BJ (cell line): ENCODE measurements at regions not wholly inside any gene's neighbourhood (a gene's known extent, or its start where the extent isn't known, plus 50 kb on each side); places are given as distances from the start of the nearest gene placed in this dataset.
"Not testable (repeated sequence)": the region's sequence is repeated elsewhere in the genome, so short reads cannot be mapped to it uniquely, and the experiment has no call there.

Source experiments
- CTCF ChIA-PET: fragments of 350-600 bp; formaldehyde crosslinking; extraction: SDS; loops from one replicate; lab custom pipeline; 2021; ENCODE audit warnings: antibody characterized with exemption, inconsistent platforms; lab: Yijun Ruan, JAX
- POLR2A ChIA-PET: fragments of 300-600 bp; sonication (Branson Sonifier 250); formaldehyde crosslinking; extraction: SDS; loops from one replicate; lab custom pipeline; 2021; ENCODE audit warnings: antibody characterized with exemption; lab: Charles Lee
- DNase-seq: peaks from one replicate; pipeline ENCODE4 v3.0.0-alpha.2; 2011; ENCODE audit warnings: low read depth
- H3K27me3 ChIP-seq: 2 replicates; pipeline ENCODE4 v1.6.0; 2011; ENCODE audit warnings: low read length; ENCODE audit not compliant: control insufficient read depth, insufficient read depth
- H3K36me3 ChIP-seq: 2 replicates; pipeline ENCODE4 v1.5.1; 2011; ENCODE audit warnings: low read length; ENCODE audit not compliant: control insufficient read depth, insufficient read depth
- H3K4me3 ChIP-seq: 2 replicates; pipeline ENCODE4 v1.5.1; 2011; ENCODE audit warnings: low read depth, mild to moderate bottlenecking, control low read depth, low read length
- TF ChIP-seq, protein P1 (sequence below): IDR thresholded peaks from 2 replicates; pipeline ENCODE4 v1.5.1; 2011; ENCODE audit warnings: low read depth, mild to moderate bottlenecking, control low read depth, inconsistent platforms, low read length, moderate library complexity; ENCODE audit not compliant: insufficient read depth

DNA sequence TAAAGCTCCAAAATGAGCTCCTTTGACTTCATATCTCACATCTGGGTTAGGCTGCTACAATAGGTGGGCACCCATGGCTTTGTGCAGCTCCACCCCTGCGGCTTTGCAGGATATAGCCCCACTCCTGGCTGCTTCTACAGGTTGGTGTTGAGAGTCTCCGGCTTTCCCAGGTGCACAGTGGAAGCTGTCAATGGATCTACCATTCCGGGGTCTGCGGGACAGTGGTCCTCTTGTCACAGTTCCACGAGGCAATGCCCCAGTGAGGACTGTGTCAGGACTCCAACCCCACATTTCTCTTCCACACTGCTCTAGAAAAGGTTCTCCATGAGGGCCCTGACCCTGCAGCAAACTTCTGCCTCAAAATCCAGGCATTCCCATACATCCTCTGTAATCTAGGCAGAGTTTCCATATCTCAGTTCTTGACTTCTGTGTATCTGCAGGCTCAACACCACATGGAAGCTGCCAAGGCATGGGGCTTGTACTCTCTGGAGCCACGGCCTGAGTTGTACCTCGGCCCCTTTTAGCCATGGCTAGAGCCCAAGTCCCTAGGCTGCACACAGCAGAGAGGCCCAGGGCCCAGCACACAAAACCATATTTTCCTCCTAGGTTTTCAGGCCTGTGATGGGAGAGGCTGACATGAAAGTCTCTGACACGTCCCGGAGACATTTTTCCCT, 342.8 kb downstream of the FAM47B start:
- no peaks in the 10 kb centered on the region for H3K27me3 ChIP-seq
- no peaks in the 10 kb centered on the region for H3K36me3 ChIP-seq
- no peak overlapping the region for H3K4me3 ChIP-seq
- no peak for DNase-seq
- TF ChIP-seq, protein P1, sequence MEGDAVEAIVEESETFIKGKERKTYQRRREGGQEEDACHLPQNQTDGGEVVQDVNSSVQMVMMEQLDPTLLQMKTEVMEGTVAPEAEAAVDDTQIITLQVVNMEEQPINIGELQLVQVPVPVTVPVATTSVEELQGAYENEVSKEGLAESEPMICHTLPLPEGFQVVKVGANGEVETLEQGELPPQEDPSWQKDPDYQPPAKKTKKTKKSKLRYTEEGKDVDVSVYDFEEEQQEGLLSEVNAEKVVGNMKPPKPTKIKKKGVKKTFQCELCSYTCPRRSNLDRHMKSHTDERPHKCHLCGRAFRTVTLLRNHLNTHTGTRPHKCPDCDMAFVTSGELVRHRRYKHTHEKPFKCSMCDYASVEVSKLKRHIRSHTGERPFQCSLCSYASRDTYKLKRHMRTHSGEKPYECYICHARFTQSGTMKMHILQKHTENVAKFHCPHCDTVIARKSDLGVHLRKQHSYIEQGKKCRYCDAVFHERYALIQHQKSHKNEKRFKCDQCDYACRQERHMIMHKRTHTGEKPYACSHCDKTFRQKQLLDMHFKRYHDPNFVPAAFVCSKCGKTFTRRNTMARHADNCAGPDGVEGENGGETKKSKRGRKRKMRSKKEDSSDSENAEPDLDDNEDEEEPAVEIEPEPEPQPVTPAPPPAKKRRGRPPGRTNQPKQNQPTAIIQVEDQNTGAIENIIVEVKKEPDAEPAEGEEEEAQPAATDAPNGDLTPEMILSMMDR = no peak
- POLR2A ChIA-PET = no interaction called here
- CTCF ChIA-PET = no interaction called here

DNA sequence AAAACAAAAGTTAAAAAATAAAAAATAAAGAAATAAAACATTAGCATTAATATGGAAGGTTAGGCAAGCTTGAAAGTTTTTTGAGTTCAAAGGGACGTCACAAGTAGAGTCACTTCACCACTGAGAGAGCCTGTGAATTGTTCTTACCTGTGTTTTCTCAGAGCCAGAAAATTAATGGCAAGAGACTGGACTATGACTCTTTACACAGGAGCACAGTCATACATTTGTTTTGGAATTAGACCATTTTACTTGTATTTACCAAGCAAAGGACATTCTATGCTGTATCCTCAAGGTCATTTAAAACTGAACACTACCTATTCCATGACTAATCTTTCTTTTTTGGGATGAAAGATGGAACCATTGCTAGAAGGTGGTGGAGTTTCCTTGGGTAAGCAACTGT, 346.1 kb downstream of the FAM47B start:
- Histone ChIP-seq H3K4me3 (no peak overlapping the region), H3K27me3 (no peaks in the 10 kb centered on the region), H3K36me3 (no peaks in the 10 kb centered on the region)
- TF ChIP-seq, protein P1 = no peak
- DNase-seq = no peak
- ChIA-PET CTCF (interaction anchor here (0.5 kb wide), 1 partner anchor 969 kb away, joined by 3 read pairs; no protein-coding TSS in a partner anchor), POLR2A (no interaction called here)

DNA sequence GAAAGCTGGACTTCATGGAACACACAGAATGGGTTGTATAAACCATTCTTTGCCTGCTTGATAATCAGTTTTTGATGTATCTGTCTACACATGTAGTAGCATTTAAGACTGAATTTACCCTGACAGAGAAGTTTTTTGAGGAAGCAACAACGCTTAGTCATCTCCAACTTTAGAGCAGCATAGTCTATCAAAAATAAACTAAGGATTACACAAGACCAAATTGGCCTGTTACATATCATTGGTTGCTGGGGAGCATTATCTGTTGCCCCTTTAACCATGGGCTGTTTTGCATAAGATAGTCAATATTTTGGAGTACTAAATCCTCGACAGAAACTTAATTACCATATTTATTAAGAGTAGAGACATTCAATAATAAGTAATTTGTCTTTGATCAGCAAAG, 347.4 kb downstream of the FAM47B start:
- no peaks in the 10 kb centered on the region for H3K36me3 ChIP-seq
- ChIA-PET POLR2A (no interaction called here), CTCF (no interaction called here)
- no peak for DNase-seq
- no peaks in the 10 kb centered on the region for H3K27me3 ChIP-seq
- TF ChIP-seq, protein P1 = no peak
- no peak overlapping the region for H3K4me3 ChIP-seq

DNA sequence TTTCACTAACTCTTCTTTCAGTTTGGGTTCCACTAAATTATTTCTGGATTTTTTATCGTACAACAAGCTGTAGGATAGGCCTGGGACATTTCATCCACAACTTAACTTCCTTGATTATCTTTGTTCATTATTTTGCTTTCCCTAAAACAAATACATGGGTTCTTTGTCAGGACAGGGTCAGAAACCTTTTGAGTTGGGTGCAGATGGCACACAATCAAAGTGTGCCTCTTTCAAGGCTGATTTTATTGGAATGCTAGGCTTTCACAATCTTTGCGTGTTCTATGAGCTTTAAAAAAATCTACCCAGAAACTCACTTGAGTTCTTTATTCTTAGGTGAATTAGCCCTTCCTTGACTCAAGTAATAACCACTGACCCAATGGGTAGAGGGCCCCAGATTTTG, 348.4 kb downstream of the FAM47B start:
- TF ChIP-seq, protein P1 = no peak
- CTCF ChIA-PET = no interaction called here
- no peaks in the 10 kb centered on the region for H3K36me3 ChIP-seq
- no peak for DNase-seq
- no peak overlapping the region for H3K4me3 ChIP-seq
- POLR2A ChIA-PET = no interaction called here
- H3K27me3 ChIP-seq = no peaks in the 10 kb centered on the region

DNA sequence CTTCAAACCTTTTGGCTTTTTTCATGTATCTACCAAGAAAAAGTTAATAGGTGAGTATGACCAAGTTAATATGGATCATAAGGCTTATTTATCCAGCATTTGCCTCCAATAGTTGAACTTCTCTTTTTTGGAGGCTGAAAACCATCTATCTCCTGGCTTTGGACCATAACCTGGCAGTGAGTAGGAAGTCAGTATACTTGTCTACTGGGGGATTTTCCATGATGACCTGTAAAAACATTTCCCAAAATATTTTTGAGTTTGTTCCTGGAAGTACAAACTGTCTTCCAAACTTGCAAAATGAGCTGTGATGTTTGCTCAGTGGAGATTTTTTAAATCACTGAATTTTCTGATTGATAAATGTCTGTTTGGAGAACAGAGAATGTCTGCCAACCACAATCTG, 349.9 kb downstream of the FAM47B start:
- ChIA-PET CTCF (no interaction called here), POLR2A (no interaction called here)
- TF ChIP-seq, protein P1 = no peak
- no peaks in the 10 kb centered on the region for H3K27me3 ChIP-seq
- no peaks in the 10 kb centered on the region for H3K36me3 ChIP-seq
- no peak for DNase-seq
- no peak overlapping the region for H3K4me3 ChIP-seq

DNA sequence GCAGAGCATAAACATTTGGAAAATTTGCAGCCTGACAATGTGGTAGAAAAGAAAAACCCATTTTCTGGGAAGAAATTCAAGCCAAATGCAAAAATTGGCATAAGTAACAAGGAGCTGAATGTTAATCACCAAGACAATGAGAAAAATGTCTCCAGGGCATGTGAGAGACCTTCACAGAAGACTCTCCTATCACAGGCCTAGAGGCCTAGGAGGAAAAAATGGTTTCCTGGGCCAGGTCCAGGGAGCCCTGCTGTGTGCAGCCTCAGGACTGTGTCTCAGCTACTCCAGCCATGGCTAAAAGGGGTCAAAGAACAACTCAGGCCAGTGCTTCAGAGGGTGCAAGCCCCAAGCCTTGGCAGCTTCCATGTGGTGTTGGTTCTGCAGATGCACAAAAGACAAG, 362.4 kb downstream of the FAM47B start:
- H3K36me3 ChIP-seq, CTCF ChIA-PET, H3K27me3 ChIP-seq, H3K4me3 ChIP-seq, POLR2A ChIA-PET, DNase-seq: not testable (repeated sequence)
